D721Med (cell line): ENCODE measurements at regions not wholly inside any gene's neighbourhood (a gene's known extent, or its start where the extent isn't known, plus 50 kb on each side); places are given as distances from the start of the nearest gene placed in this dataset.

Experiments used
- DNase-seq: peaks from one replicate; pipeline ENCODE4 v3.0.0; 2011; ENCODE audit warnings: low spot score; ENCODE audit not compliant: insufficient read length
- FAIRE-seq: peaks from 2 replicates; lab custom pipeline; 2011; peaks lifted over from hg19 to GRCh38; lab: Jason Lieb, UNC
- TF ChIP-seq, protein P1 (sequence below): IDR thresholded peaks from 2 replicates; pipeline ENCODE4 v1.5.1; 2012; ENCODE audit warnings: mild to moderate bottlenecking, control low read depth; ENCODE audit not compliant: insufficient read depth; ENCODE audit errors: missing control alignments

- TF ChIP-seq, protein P1, sequence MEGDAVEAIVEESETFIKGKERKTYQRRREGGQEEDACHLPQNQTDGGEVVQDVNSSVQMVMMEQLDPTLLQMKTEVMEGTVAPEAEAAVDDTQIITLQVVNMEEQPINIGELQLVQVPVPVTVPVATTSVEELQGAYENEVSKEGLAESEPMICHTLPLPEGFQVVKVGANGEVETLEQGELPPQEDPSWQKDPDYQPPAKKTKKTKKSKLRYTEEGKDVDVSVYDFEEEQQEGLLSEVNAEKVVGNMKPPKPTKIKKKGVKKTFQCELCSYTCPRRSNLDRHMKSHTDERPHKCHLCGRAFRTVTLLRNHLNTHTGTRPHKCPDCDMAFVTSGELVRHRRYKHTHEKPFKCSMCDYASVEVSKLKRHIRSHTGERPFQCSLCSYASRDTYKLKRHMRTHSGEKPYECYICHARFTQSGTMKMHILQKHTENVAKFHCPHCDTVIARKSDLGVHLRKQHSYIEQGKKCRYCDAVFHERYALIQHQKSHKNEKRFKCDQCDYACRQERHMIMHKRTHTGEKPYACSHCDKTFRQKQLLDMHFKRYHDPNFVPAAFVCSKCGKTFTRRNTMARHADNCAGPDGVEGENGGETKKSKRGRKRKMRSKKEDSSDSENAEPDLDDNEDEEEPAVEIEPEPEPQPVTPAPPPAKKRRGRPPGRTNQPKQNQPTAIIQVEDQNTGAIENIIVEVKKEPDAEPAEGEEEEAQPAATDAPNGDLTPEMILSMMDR = no peak
- FAIRE-seq = no peak
Observed at GRCh38 chr5:115735108-115735998, 81.1 kb downstream of the CDO1 start.

DNA sequence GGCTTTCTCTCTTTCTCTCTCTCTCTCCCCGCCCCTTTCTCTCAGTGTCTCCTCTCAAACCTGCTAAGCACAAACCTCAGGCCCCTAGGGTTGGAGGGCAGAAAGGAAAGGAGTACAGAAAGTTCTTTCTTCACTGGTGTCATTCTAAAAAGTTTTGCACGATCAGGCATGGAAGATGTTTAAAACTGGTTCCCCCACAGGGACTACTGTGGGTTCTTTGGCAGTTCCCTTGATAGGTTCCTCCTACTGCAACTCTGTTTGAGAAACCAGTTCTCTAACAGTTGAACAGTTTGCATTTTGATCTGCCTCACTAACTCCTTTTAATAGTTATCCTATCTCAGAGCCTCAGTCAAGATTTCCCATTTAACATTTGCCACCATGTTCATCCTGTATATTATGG, 82.9 kb downstream of the CDO1 start:
- DNase-seq = no peak
- FAIRE-seq = no peak
- TF ChIP-seq, protein P1 = no peak

More at GRCh38 chr5:115735108-115735998, 81.1 kb downstream of the CDO1 start:
- no peak for DNase-seq

DNA sequence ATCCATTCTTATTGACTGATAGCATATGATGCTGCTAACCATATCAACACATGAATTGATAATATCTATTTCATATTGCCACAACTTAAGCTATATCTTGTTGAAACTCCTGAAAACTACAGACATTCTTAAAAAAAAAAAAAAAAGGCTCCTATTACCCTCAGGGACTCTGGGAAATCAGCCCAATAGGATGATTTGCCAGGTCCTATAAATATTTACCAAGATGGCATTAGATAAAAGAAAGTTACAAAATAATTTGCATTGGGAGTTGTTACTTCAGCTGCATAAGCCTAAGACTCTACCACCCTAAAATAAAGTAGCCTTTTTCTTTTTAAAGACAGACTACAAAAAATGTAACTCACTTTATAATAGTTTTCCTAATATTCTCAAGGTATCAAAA, 84.4 kb downstream of the CDO1 start:
- no peak for FAIRE-seq
- TF ChIP-seq, protein P1 = no peak
- DNase-seq = no peak

DNA sequence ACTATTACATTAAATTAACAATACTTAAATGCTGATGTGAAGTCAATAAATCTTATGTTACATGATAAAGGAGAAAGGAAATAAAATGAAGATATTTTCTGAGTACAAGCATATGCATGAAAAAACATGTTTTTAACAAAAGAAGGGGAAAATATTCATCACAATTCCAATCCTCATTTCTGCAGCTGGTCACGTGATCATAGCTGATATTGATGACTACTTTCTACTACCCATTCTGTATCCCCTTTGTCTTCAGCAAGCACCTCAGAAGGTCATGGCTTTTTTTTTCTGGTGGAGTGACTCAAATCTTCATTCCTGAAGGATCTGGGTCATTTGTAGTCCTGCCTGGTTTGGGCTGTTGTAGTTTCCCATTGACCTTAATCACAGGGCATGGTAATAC, 90.9 kb downstream of the CDO1 start:
- FAIRE-seq = no peak
- DNase-seq = no peak
- TF ChIP-seq, protein P1 = no peak

DNA sequence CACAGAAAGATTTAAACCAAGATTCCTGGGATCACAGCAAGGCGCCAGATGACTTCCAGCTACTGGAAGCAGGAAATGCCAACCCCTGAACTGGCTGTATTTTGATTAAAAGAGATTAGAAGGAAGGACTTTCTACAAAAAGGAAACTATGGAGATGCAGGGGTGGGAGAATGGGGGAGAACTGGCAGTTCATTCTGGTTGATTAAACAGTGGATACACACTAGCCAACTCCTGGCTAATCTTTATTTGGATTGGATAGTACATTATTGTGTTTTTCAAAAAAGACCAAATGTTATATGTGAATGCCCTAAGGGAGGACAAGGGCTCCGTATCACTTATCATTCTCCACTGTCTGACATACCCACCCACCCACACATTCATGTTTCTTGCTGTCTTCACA, 93.2 kb downstream of the CDO1 start:
- FAIRE-seq (no peak), DNase-seq (no peak)
- TF ChIP-seq, protein P1 = no peak

GRCh38 chr5:115720888-115721287, 95.1 kb upstream of the TMED7 start:
- FAIRE-seq = no peak
- TF ChIP-seq, protein P1 = no peak
- no peak for DNase-seq

DNA sequence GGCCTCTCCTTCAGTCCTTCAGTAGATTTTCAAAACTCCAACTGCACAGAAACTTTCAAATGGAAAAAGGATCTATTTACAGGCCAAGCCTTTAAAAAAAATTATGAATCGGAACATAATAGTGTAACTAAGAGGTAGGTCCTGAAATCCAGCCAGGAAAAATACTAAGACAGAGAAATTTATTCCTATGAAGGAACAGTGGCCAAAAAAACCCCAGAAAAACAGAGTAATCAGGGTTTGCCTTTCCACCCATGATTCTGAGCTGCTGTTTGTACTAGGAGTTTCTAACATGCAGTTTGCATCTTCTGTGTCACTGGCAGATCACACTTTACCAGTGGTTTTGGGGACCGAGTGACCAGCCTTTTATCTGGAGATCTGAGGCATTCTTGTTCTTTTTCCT, 93.1 kb upstream of the TMED7 start:
- TF ChIP-seq, protein P1 = no peak
- DNase-seq (no peak), FAIRE-seq (no peak)
